ENCODE measurements at regions not wholly inside any gene's neighbourhood (a gene's known extent, or its start where the extent isn't known, plus 50 kb on each side); places are given as distances from the start of the nearest gene placed in this dataset.

GRCh38 chr6:9708600-9708999 is 706.3 kb downstream of the TFAP2A start:
- H3K9me3 ChIP-seq (ENCODE audit: low read depth, low read length, poor library complexity, severe bottlenecking), result no peaks in the 10 kb centered on the region
- no peak overlapping the region for H3K27ac ChIP-seq (ENCODE audit: low read depth, low read length, poor library complexity, severe bottlenecking)
- no peak for DNase-seq (ENCODE audit: low spot score)
- no peak for TF ChIP-seq CTCF (conservative IDR thresholded peaks at IDR 0.05; ENCODE audit: low read depth, low read length)
- TF ChIP-seq EZH2 (IDR thresholded peaks at IDR 0.05; ENCODE audit: borderline replicate concordance, low read depth, low read length, poor library complexity, severe bottlenecking), result no peak
- CTCF ChIA-PET, result no interaction called here
- H3K36me3 ChIP-seq (ENCODE audit: insufficient read depth, low read length, poor library complexity, severe bottlenecking), result no peaks in the 10 kb centered on the region
- H3K27me3 ChIP-seq (replicated peaks; ENCODE audit: insufficient read depth, low read depth, low read length, poor library complexity), result no peaks in the 10 kb centered on the region
- POLR2A ChIA-PET (ENCODE audit: low non-redundant PET), result no interaction called here
- no TSS peak for BruUV-seq (replicated peaks)
- intact Hi-C loops (cut with micrococcal nuclease; ENCODE audit: unreplicated experiment), result no loop called here
- H3K4me1 ChIP-seq (ENCODE audit: insufficient read depth, low read length, poor library complexity, severe bottlenecking), result peaks cover 8% of the 10 kb centered on the region
- H3K4me3 ChIP-seq (ENCODE audit: low read depth, low read length, poor library complexity, severe bottlenecking), result no peak overlapping the region

GRCh38 chr6:9704989-9705388 is 709.9 kb downstream of the TFAP2A start:
- H3K27me3 ChIP-seq (replicated peaks; ENCODE audit: insufficient read depth, low read depth, low read length, poor library complexity), result no peaks in the 10 kb centered on the region
- ChIA-PET CTCF (no interaction called here), POLR2A (ENCODE audit: low non-redundant PET) (no interaction called here)
- no TSS peak for BruUV-seq (replicated peaks)
- intact Hi-C loops (cut with micrococcal nuclease; ENCODE audit: unreplicated experiment), result no loop called here
- no peak overlapping the region for H3K4me3 ChIP-seq (ENCODE audit: low read depth, low read length, poor library complexity, severe bottlenecking)
- no peaks in the 10 kb centered on the region for H3K36me3 ChIP-seq (ENCODE audit: insufficient read depth, low read length, poor library complexity, severe bottlenecking)
- no peak overlapping the region for H3K27ac ChIP-seq (ENCODE audit: low read depth, low read length, poor library complexity, severe bottlenecking)
- H3K9me3 ChIP-seq (ENCODE audit: low read depth, low read length, poor library complexity, severe bottlenecking), result no peaks in the 10 kb centered on the region
- no peaks in the 10 kb centered on the region for H3K4me1 ChIP-seq (ENCODE audit: insufficient read depth, low read length, poor library complexity, severe bottlenecking)
- DNase-seq (ENCODE audit: low spot score), result no peak
- TF ChIP-seq EZH2 (IDR thresholded peaks at IDR 0.05; ENCODE audit: borderline replicate concordance, low read depth, low read length, poor library complexity, severe bottlenecking) (no peak), CTCF (conservative IDR thresholded peaks at IDR 0.05; ENCODE audit: low read depth, low read length) (no peak)

GRCh38 chr6:9702914-9703313 is 712.0 kb downstream of the TFAP2A start:
- no peak overlapping the region for H3K27ac ChIP-seq (ENCODE audit: low read depth, low read length, poor library complexity, severe bottlenecking)
- intact Hi-C loops (cut with micrococcal nuclease; ENCODE audit: unreplicated experiment), result no loop called here
- TF ChIP-seq EZH2 (IDR thresholded peaks at IDR 0.05; ENCODE audit: borderline replicate concordance, low read depth, low read length, poor library complexity, severe bottlenecking) (no peak), CTCF (conservative IDR thresholded peaks at IDR 0.05; ENCODE audit: low read depth, low read length) (no peak)
- no peaks in the 10 kb centered on the region for H3K9me3 ChIP-seq (ENCODE audit: low read depth, low read length, poor library complexity, severe bottlenecking)
- ChIA-PET POLR2A (ENCODE audit: low non-redundant PET) (no interaction called here), CTCF (no interaction called here)
- no peak for DNase-seq (ENCODE audit: low spot score)
- no peak overlapping the region for H3K4me3 ChIP-seq (ENCODE audit: low read depth, low read length, poor library complexity, severe bottlenecking)
- H3K27me3 ChIP-seq (replicated peaks; ENCODE audit: insufficient read depth, low read depth, low read length, poor library complexity), result no peaks in the 10 kb centered on the region
- BruUV-seq (replicated peaks), result no TSS peak
- no peaks in the 10 kb centered on the region for H3K36me3 ChIP-seq (ENCODE audit: insufficient read depth, low read length, poor library complexity, severe bottlenecking)
- H3K4me1 ChIP-seq (ENCODE audit: insufficient read depth, low read length, poor library complexity, severe bottlenecking), result no peaks in the 10 kb centered on the region

Measured in A673 (cell line).